ENCODE measurements at regions not wholly inside any gene's neighbourhood (a gene's known extent, or its start where the extent isn't known, plus 50 kb on each side); places are given as distances from the start of the nearest gene placed in this dataset.
"Not testable (repeated sequence)": the region's sequence is repeated elsewhere in the genome, so short reads cannot be mapped to it uniquely, and the experiment has no call there.

- Mint-ChIP-seq H3K9me3 (peaks cover 2% of the 10 kb centered on the region), H3K27me3 (peaks cover 39% of the 10 kb centered on the region), H3K36me3 (ENCODE audit: low read depth) (no peaks in the 10 kb centered on the region), H3K4me1 (ENCODE audit: low read depth) (no peaks in the 10 kb centered on the region), H3K27ac (no peak overlapping the region), H3K4me3 (no peak overlapping the region)
- no peak for TF ChIP-seq CTCF (IDR thresholded peaks at IDR 0.05)
- intact Hi-C loops (cut with micrococcal nuclease) = no loop called here
- ATAC-seq = no peak
- DNase-seq = no peak
- POLR2A ChIA-PET = no interaction called here
- CTCF ChIA-PET = no interaction called here
These were observed 113.3 kb upstream of the TMTC4 start for GRCh38 chr13:100787899-100788298.

GRCh38 chr13:100776686-100777085 lies 102.1 kb upstream of the TMTC4 start:
- POLR2A ChIA-PET; intact Hi-C loops (cut with micrococcal nuclease); H3K4me1 Mint-ChIP-seq (ENCODE audit: low read depth); H3K9me3 Mint-ChIP-seq; CTCF ChIA-PET; DNase-seq; ATAC-seq; H3K27ac Mint-ChIP-seq; H3K4me3 Mint-ChIP-seq; H3K36me3 Mint-ChIP-seq (ENCODE audit: low read depth); H3K27me3 Mint-ChIP-seq: not testable (repeated sequence)

GRCh38 chr13:100773923-100774663 lies 99.5 kb upstream of the TMTC4 start:
- ATAC-seq = no peak
- Mint-ChIP-seq H3K27me3 (peaks cover 4% of the 10 kb centered on the region), H3K36me3 (ENCODE audit: low read depth) (no peaks in the 10 kb centered on the region), H3K4me1 (ENCODE audit: low read depth) (peaks cover 3% of the 10 kb centered on the region), H3K9me3 (peaks cover 2% of the 10 kb centered on the region), H3K27ac (no peak overlapping the region), H3K4me3 (no peak overlapping the region)
- intact Hi-C loops (cut with micrococcal nuclease) = no loop called here
- DNase-seq = no peak
- ChIA-PET POLR2A (no interaction called here), CTCF (no interaction called here)
- TF ChIP-seq CTCF (IDR thresholded peaks at IDR 0.05) = no peak

DNA sequence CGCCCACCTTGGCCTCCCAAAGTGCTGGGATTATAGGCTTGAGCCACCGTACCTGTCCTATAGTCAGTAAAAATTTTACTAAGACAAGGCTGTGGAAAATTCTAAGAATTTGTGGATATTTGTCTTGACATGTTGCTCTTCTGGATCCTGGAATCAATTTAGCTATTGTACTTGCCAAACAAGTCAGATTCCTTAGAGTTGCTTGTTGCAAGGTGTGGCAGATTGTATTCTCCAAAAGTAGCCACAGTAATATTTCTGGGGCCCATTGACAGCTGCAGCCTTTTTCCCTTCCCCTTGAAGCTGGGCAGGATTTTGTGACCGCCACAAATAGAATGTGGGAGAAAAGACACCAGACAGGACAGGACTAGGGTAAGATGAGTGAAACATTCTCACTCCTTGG lies 98.8 kb upstream of the TMTC4 start:
- DNase-seq = no peak
- no peaks in the 10 kb centered on the region for H3K36me3 Mint-ChIP-seq (ENCODE audit: low read depth)
- POLR2A ChIA-PET = no interaction called here
- no peak for TF ChIP-seq CTCF (IDR thresholded peaks at IDR 0.05)
- peaks cover 2% of the 10 kb centered on the region for H3K9me3 Mint-ChIP-seq
- H3K4me1 Mint-ChIP-seq (ENCODE audit: low read depth) = peaks cover 3% of the 10 kb centered on the region
- no peak for ATAC-seq
- intact Hi-C loops (cut with micrococcal nuclease) = no loop called here
- H3K4me3 Mint-ChIP-seq = no peak overlapping the region
- no peak overlapping the region for H3K27ac Mint-ChIP-seq
- peaks cover 3% of the 10 kb centered on the region for H3K27me3 Mint-ChIP-seq
- CTCF ChIA-PET = no interaction called here

DNA sequence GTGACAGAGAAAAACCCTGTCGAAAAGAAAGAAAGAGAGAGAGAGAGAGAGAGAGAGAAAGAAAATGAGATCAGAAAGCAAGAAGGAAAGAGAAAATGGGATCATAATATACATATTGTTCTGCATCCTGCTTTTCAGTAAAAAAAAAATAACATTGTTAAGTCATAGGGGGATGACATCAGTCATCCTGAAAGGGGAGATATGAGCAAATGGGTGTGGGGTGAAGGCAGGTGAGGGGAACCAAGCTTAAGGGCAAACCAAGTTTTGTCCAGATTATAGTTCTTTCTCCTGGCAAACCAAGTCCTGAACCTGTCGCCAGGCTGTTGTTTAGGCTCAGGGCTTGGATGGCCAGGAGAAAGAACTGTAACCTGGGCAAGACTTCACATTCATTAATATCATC lies 92.6 kb upstream of the TMTC4 start:
- H3K9me3 Mint-ChIP-seq = peaks cover 4% of the 10 kb centered on the region
- H3K4me1 Mint-ChIP-seq (ENCODE audit: low read depth) = no peaks in the 10 kb centered on the region
- no peak overlapping the region for H3K4me3 Mint-ChIP-seq
- POLR2A ChIA-PET = interaction anchor here (0.6 kb wide), 1 partner anchor 488 kb away, joined by 5 read pairs; no protein-coding TSS in a partner anchor
- no peak for DNase-seq
- no peak for TF ChIP-seq CTCF (IDR thresholded peaks at IDR 0.05)
- peaks cover 3% of the 10 kb centered on the region for H3K27me3 Mint-ChIP-seq
- intact Hi-C loops (cut with micrococcal nuclease) = no loop called here
- ATAC-seq = no peak
- CTCF ChIA-PET = interaction anchor here (1.5 kb wide), 1 partner anchor 9 kb away, joined by 3 read pairs; no protein-coding TSS in a partner anchor
- peaks cover 1% of the 10 kb centered on the region for H3K36me3 Mint-ChIP-seq (ENCODE audit: low read depth)
- no peak overlapping the region for H3K27ac Mint-ChIP-seq

DNA sequence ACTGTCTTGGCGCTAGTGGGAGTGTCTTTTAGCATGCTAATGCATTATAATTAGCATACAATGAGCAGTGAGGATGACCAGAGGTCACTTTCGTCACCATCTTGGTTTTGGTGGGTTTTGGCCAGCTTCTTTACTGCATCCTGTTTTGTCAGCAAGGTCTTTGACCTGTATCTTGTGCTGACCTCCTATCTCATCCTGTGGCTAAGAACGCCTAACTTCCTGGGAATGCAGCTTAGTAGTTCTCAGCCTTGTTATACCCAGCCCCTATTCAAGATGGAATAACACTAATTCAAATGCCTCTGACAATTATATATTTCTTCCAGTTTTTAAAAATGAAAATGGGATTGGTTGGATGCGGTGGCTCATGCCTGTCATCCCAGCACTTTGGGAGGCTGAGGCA lies 92.0 kb upstream of the TMTC4 start:
- H3K9me3 Mint-ChIP-seq; DNase-seq; H3K27ac Mint-ChIP-seq; H3K4me3 Mint-ChIP-seq; H3K4me1 Mint-ChIP-seq (ENCODE audit: low read depth); H3K36me3 Mint-ChIP-seq (ENCODE audit: low read depth); intact Hi-C loops (cut with micrococcal nuclease); ATAC-seq; H3K27me3 Mint-ChIP-seq; POLR2A ChIA-PET: not testable (repeated sequence)
- CTCF ChIA-PET = interaction anchor here (1.5 kb wide), 1 partner anchor 9 kb away, joined by 3 read pairs; no protein-coding TSS in a partner anchor

Measured in activated CD8-positive, alpha-beta T cell treated with anti-CD3 and anti-CD28 coated beads for 36 hours (primary cell).